Nephron (organoid): ENCODE measurements at regions not wholly inside any gene's neighbourhood (a gene's known extent, or its start where the extent isn't known, plus 50 kb on each side); places are given as distances from the start of the nearest gene placed in this dataset.

Source experiments
- H3K27ac Mint-ChIP-seq, 3 experiments: 2 replicates each; pipeline ENCODE4 v1.8.0; 2020; ENCODE audit warnings: mixed read lengths in 3 of 3, mild to moderate bottlenecking in 2 of 3, moderate library complexity in 1 of 3
- H3K27me3 Mint-ChIP-seq: 2 replicates; pipeline ENCODE4 v1.8.0; 2021; ENCODE audit warnings: low read depth, mild to moderate bottlenecking, moderate library complexity, mixed read lengths
- H3K36me3 Mint-ChIP-seq: 2 replicates; pipeline ENCODE4 v1.8.0; 2020; ENCODE audit warnings: low read depth, mixed read lengths
- H3K4me1 Mint-ChIP-seq: 2 replicates; pipeline ENCODE4 v1.8.0; 2020; ENCODE audit warnings: mixed read lengths
- H3K4me3 Mint-ChIP-seq, 3 experiments: 2 replicates each; pipeline ENCODE4 v1.8.0; 2020; ENCODE audit warnings: mild to moderate bottlenecking in 3 of 3, mixed read lengths in 3 of 3, moderate library complexity in 2 of 3
- H3K9me3 Mint-ChIP-seq: 2 replicates; pipeline ENCODE4 v1.8.0; 2020; ENCODE audit warnings: mixed read lengths
- CTCF ChIP-seq, 3 experiments: fragments of 200-600 bp; sonication (generic); IDR thresholded peaks; one replicate each; pipeline ENCODE4 v1.5.0; 2021; ENCODE audit warnings: antibody characterized with exemption in 3 of 3; ENCODE audit not compliant: unreplicated experiment in 3 of 3

DNA sequence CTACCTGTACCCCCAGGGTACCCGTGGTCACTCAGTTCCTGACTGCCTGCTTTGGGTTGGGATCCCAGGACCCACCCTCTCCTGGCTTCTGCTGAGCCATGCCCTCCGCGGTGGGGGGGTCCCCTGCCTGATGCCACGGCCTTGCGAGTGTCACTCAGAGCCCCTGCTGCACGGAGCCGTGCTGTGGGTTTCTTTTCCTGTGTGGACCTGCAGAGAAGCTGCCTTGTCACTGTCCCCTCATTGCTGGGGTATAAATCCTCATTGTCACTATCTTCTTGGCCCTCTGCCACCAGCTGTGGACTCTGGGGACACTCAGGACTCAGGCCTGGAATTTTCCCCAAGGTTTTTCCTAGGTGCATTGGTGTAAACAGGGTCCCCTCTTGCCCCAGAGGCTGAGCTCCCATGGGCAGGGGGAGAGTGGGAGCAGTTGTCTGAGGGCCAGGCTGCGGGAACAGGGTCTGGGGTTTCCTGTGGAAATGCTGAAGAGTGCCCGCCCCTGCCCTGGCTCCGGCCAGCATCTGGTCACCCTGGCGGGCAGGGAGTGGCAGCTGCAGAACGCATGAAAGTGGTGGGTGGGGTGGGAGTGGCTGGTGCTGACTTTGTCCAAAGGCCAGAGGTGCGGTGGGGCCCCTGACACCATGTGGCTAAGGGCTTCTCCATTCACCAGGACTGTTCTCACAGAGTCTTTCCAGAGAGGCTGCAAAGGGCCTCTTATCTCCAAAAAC is 191.7 kb downstream of the GOLGA6L6 start:
- H3K27me3 Mint-ChIP-seq: peaks cover 4% of the 10 kb centered on the region
- peaks cover 13% of the 10 kb centered on the region for H3K36me3 Mint-ChIP-seq
- H3K9me3 Mint-ChIP-seq: peaks cover 36% of the 10 kb centered on the region
- H3K4me1 Mint-ChIP-seq: no peaks in the 10 kb centered on the region
- no peak overlapping the region for H3K4me3 Mint-ChIP-seq
- TF ChIP-seq CTCF (IDR thresholded peaks at IDR 0.05; ENCODE audit: unreplicated experiment in 3 of 3): no peak
- no peak overlapping the region for H3K27ac Mint-ChIP-seq

GRCh38 chr15:20348900-20349773 is 192.5 kb downstream of the GOLGA6L6 start:
- peaks cover 13% of the 10 kb centered on the region for H3K36me3 Mint-ChIP-seq
- no peak overlapping the region for H3K27ac Mint-ChIP-seq
- H3K4me3 Mint-ChIP-seq: no peak overlapping the region
- H3K4me1 Mint-ChIP-seq: no peaks in the 10 kb centered on the region
- H3K9me3 Mint-ChIP-seq: peaks cover 36% of the 10 kb centered on the region
- TF ChIP-seq CTCF (IDR thresholded peaks at IDR 0.05; ENCODE audit: unreplicated experiment in 3 of 3): no peak
- H3K27me3 Mint-ChIP-seq: peaks cover 4% of the 10 kb centered on the region

DNA sequence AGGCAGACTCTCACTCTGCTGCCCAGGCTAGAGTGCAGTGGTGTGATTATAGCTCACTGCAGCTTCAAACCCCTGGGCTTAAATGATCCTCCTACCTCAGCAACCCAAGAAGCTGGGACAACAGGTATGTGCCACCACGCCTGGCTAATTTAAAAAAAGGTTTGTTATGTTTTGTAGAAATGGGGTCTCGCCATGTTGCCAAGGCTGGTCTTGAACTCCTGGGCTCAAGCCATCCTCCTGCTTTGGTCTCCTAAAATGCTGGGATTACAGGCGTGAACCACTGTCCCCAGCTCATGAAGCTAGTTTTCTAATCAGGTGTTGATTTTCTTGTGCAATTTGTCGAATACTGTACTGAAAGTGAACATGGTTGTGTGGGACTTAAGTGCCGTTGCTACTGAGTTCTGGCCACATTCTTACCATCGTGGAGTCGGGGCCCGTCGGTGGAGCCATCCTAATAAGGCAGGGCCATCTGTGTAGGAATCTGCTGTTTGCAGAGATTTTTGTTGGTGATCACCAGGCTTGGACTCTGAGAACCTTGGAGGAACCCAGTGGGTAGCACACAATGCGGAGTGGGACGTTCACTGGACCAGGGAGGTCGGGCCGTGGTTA is 193.2 kb downstream of the GOLGA6L6 start:
- peaks cover 13% of the 10 kb centered on the region for H3K36me3 Mint-ChIP-seq
- no peak for TF ChIP-seq CTCF (IDR thresholded peaks at IDR 0.05; ENCODE audit: unreplicated experiment in 3 of 3)
- H3K27me3 Mint-ChIP-seq: peaks cover 4% of the 10 kb centered on the region
- no peak overlapping the region for H3K4me3 Mint-ChIP-seq
- peaks cover 36% of the 10 kb centered on the region for H3K9me3 Mint-ChIP-seq
- no peak overlapping the region for H3K27ac Mint-ChIP-seq
- H3K4me1 Mint-ChIP-seq: no peaks in the 10 kb centered on the region

GRCh38 chr15:20346082-20346805 is 195.4 kb downstream of the GOLGA6L6 start:
- no peak overlapping the region for H3K27ac Mint-ChIP-seq
- H3K36me3 Mint-ChIP-seq: peaks cover 8% of the 10 kb centered on the region
- TF ChIP-seq CTCF (IDR thresholded peaks at IDR 0.05; ENCODE audit: unreplicated experiment in 3 of 3): no peak
- no peaks in the 10 kb centered on the region for H3K27me3 Mint-ChIP-seq
- no peak overlapping the region for H3K4me3 Mint-ChIP-seq
- peaks cover 20% of the 10 kb centered on the region for H3K9me3 Mint-ChIP-seq
- H3K4me1 Mint-ChIP-seq: no peaks in the 10 kb centered on the region

DNA sequence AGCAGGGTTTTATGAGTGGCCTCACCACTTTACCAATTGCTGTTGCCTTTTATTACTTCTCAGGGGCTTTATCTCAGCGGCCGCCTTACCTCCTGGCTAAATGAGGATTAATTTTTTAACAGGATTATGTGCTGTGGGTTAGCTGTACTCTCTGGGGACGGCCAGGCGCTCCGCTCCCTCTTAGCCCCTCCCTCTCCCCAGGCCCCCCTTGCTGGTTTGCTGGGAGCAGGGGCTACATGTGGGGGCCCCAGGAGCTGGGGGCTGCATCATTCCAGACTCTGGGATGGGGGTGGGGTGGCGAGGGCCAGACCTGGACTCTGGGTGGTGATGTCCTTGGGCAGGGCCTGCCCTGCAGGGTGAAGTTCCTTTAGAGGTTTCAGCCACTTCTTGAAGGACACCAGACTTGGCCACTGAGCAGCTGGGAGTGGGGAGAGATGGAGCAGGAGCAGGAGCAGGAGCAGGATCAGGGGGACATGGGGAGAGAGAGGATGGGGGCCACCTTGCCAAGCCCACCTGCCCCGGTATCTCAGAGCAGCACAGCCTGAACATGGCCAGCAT is 196.1 kb downstream of the GOLGA6L6 start:
- no peak overlapping the region for H3K4me3 Mint-ChIP-seq
- H3K36me3 Mint-ChIP-seq: peaks cover 2% of the 10 kb centered on the region
- no peak overlapping the region for H3K27ac Mint-ChIP-seq
- H3K9me3 Mint-ChIP-seq: peaks cover 12% of the 10 kb centered on the region
- no peaks in the 10 kb centered on the region for H3K4me1 Mint-ChIP-seq
- no peak for TF ChIP-seq CTCF (IDR thresholded peaks at IDR 0.05; ENCODE audit: unreplicated experiment in 3 of 3)
- no peaks in the 10 kb centered on the region for H3K27me3 Mint-ChIP-seq
